ENCODE measurements at regions not wholly inside any gene's neighbourhood (a gene's known extent, or its start where the extent isn't known, plus 50 kb on each side); places are given as distances from the start of the nearest gene placed in this dataset.

GRCh38 chr12:126912111-126912510, 1354.9 kb upstream of the TMEM132C start:
- no peaks in the 10 kb centered on the region for H3K9me3 ChIP-seq (replicated peaks in 1 of 3)
- H3K27ac ChIP-seq: no peak overlapping the region
- intact Hi-C loops (cut with DNase I): no loop called here
- 44 to 69% (median 61%) methylated on average over 6 of the region's 6 CpGs for WGBS, 4 donors
- H3K27me3 ChIP-seq: no peaks in the 10 kb centered on the region
- DNase-seq: no peak
- no peak for TF ChIP-seq CTCF (IDR thresholded peaks at IDR 0.05)
- TF ChIP-seq POLR2A (IDR thresholded peaks at IDR 0.05): no peak
- no peaks in the 10 kb centered on the region for H3K36me3 ChIP-seq (replicated peaks in 1 of 2)
- no peaks in the 10 kb centered on the region for H3K4me1 ChIP-seq (replicated peaks in 1 of 2)
- H3K4me3 ChIP-seq: no peak overlapping the region

GRCh38 chr12:126914170-126914793, 1352.7 kb upstream of the TMEM132C start:
- Histone ChIP-seq H3K27ac (no peak overlapping the region), H3K4me1 (replicated peaks in 1 of 2) (no peaks in the 10 kb centered on the region), H3K36me3 (replicated peaks in 1 of 2) (no peaks in the 10 kb centered on the region), H3K4me3 (no peak overlapping the region), H3K27me3 (no peaks in the 10 kb centered on the region), H3K9me3 (replicated peaks in 1 of 3) (no peaks in the 10 kb centered on the region)
- no peak for DNase-seq
- intact Hi-C loops (cut with DNase I): no loop called here
- 50 to 57% (median 52%) methylated on average over 5 of the region's 5 CpGs for WGBS, 4 donors
- no peak for TF ChIP-seq CTCF (IDR thresholded peaks at IDR 0.05)
- TF ChIP-seq POLR2A (IDR thresholded peaks at IDR 0.05): no peak

GRCh38 chr12:126915309-126915708, 1351.7 kb upstream of the TMEM132C start:
- Histone ChIP-seq H3K9me3 (replicated peaks in 1 of 3) (no peaks in the 10 kb centered on the region), H3K4me3 (no peak overlapping the region), H3K4me1 (replicated peaks in 1 of 2) (no peaks in the 10 kb centered on the region), H3K36me3 (replicated peaks in 1 of 2) (no peaks in the 10 kb centered on the region), H3K27ac (no peak overlapping the region), H3K27me3 (no peaks in the 10 kb centered on the region)
- no peak for DNase-seq
- intact Hi-C loops (cut with DNase I): no loop called here
- TF ChIP-seq POLR2A (IDR thresholded peaks at IDR 0.05) (no peak), CTCF (IDR thresholded peaks at IDR 0.05) (no peak)
- 14 to 22% (median 20%) methylated on average over 6 of the region's 6 CpGs for WGBS, 4 donors

- TF ChIP-seq POLR2A (IDR thresholded peaks at IDR 0.05): no peak
- no peak for TF ChIP-seq CTCF (IDR thresholded peaks at IDR 0.05)
- whole genome bisulfite sequencing, 4 donors: 72 to 78% (median 74%) methylated on average over 7 of the region's 7 CpGs
- no peaks in the 10 kb centered on the region for H3K36me3 ChIP-seq (replicated peaks in 1 of 2)
Measured at GRCh38 chr12:126926023-126926594, 1340.9 kb upstream of the TMEM132C start.

More at GRCh38 chr12:126926023-126926594, 1340.9 kb upstream of the TMEM132C start:
- DNase-seq: no peak
- intact Hi-C loops (cut with DNase I): no loop called here
- H3K9me3 ChIP-seq (replicated peaks in 1 of 3): no peaks in the 10 kb centered on the region
- no peak overlapping the region for H3K27ac ChIP-seq
- H3K27me3 ChIP-seq: no peaks in the 10 kb centered on the region
- no peaks in the 10 kb centered on the region for H3K4me1 ChIP-seq (replicated peaks in 1 of 2)
- no peak overlapping the region for H3K4me3 ChIP-seq

Data from adrenal gland (tissue), 9 donors.